ENCODE measurements at regions not wholly inside any gene's neighbourhood (a gene's known extent, or its start where the extent isn't known, plus 50 kb on each side); places are given as distances from the start of the nearest gene placed in this dataset.
A peak's percentile ranks its signal among the peaks of the same experiment; 100 is the strongest.

DNA sequence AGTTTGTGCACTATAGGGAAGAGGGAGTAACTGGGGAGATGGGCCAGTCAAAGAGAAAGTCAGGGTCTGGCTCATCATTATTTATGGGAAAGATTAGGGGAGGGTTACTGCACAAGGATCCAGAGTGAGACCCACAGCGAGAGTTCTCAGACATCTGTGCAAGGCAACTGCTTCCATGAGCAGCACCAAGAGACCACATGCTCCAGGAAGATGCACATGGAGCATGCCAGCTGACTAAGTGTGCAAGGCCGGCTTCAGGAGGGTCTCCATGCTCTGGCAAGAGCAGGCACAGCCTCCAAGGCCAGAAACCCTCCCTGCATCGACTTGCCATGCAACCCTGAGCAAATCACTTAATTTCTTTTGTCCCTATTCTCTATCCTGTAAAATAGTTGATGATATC is 616.9 kb downstream of the CSNK1G3 start:
- no peak overlapping the region for H3K27ac ChIP-seq
- in situ Hi-C loops (cut with MboI), result no loop called here

DNA sequence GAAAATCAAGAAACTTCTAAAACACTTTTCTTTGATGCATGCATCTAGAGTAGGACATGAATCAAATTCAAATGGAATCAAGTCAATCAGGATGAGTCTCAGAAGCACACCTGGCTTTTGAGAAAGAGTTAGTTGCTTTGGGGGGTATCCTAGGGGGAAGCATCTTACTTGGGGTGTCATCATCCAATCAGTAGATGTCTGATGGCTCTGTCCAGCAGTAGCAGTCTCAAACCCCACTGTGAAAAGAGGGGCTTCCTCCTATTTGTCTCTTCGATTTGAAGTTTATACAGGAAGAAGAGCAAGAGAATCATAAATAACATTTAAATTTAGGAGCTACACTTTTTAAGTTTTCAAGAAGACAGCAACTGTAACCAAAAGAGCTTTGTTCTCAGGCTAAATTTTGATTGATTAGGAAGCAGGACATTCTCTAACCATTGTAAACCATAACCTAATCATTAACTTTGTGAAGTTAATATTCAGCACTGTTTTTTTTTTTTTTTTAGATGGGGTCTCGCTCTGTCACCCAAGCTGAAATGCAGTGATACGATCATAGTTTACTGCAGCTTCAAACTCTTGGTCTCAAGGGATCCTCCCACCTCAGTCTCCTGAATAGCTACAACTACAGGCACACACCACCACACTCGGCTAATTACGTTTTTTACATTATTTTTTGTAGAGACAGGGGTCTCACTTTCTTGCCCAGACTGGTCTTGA is 614.7 kb downstream of the CSNK1G3 start:
- 86 to 89% methylated on average over 5 of the region's 5 CpGs for WGBS, 2 experiments (ENCODE audit: low coverage in 1 of 2, low lambda C conversion rate in 2 of 2, missing lambda C conversion rate in 2 of 2)
- no peaks in the 10 kb centered on the region for H3F3A ChIP-seq (ENCODE audit: insufficient read depth)
- peaks cover 14% of the 10 kb centered on the region for H3K27me3 ChIP-seq (replicated peaks; ENCODE audit: insufficient read depth)
- H3K4me2 ChIP-seq (ENCODE audit: unreplicated experiment), result no peak overlapping the region
- 0 out of 2 replicates have a peak, but pooled peaks cover 3% of the 10 kb centered on the region for H3K9me2 ChIP-seq (ENCODE audit: insufficient read depth)
- no peaks in the 10 kb centered on the region for H3K4me1 ChIP-seq (ENCODE audit: insufficient read depth)
- H4K20me1 ChIP-seq (ENCODE audit: insufficient read depth), result no peaks in the 10 kb centered on the region
- H3K36me3 ChIP-seq (ENCODE audit: low read depth), result no peaks in the 10 kb centered on the region
- no peaks in the 10 kb centered on the region for H3K9me3 ChIP-seq (ENCODE audit: low read depth)
- no peak overlapping the region for H3K27ac ChIP-seq
- H2AFZ ChIP-seq, result no peak overlapping the region
- TF ChIP-seq EZH2 (IDR thresholded peaks at IDR 0.05; ENCODE audit: insufficient read depth, poor library complexity, severe bottlenecking) (no peak), EZH2phosphoT487 (IDR thresholded peaks at IDR 0.05; ENCODE audit: insufficient read depth, low read depth) (no peak)
- no peaks in the 10 kb centered on the region for H3K79me2 ChIP-seq (ENCODE audit: insufficient read depth)
- no peak overlapping the region for H3K4me3 ChIP-seq
- no peak for DNase-seq
- in situ Hi-C loops (cut with MboI), result no loop called here
- no peak overlapping the region for H3K9ac ChIP-seq

More for the DNA sequence above, 616.9 kb downstream of the CSNK1G3 start:
- Histone ChIP-seq H3K4me3 (no peak overlapping the region), H3F3A (ENCODE audit: insufficient read depth) (no peaks in the 10 kb centered on the region), H3K36me3 (ENCODE audit: low read depth) (no peaks in the 10 kb centered on the region), H4K20me1 (ENCODE audit: insufficient read depth) (no peaks in the 10 kb centered on the region), H3K4me2 (ENCODE audit: unreplicated experiment) (no peak overlapping the region), H3K27me3 (replicated peaks; ENCODE audit: insufficient read depth) (peaks cover 6% of the 10 kb centered on the region; the same call in 1 of the 2 replicates), H3K79me2 (ENCODE audit: insufficient read depth) (no peaks in the 10 kb centered on the region), H3K9ac (no peak overlapping the region), H2AFZ (no peak overlapping the region), H3K9me2 (ENCODE audit: insufficient read depth) (0 out of 2 replicates have a peak, but pooled peaks cover 3% of the 10 kb centered on the region), H3K9me3 (ENCODE audit: low read depth) (no peaks in the 10 kb centered on the region), H3K4me1 (ENCODE audit: insufficient read depth) (no peaks in the 10 kb centered on the region)
- TF ChIP-seq EZH2phosphoT487 (IDR thresholded peaks at IDR 0.05; ENCODE audit: insufficient read depth, low read depth) (no peak), EZH2 (IDR thresholded peaks at IDR 0.05; ENCODE audit: insufficient read depth, poor library complexity, severe bottlenecking) (no peak)
- 70 to 74% methylated on average over 3 of the region's 3 CpGs for WGBS, 2 experiments (ENCODE audit: low coverage in 1 of 2, low lambda C conversion rate in 2 of 2, missing lambda C conversion rate in 2 of 2)
- no peak for DNase-seq

DNA sequence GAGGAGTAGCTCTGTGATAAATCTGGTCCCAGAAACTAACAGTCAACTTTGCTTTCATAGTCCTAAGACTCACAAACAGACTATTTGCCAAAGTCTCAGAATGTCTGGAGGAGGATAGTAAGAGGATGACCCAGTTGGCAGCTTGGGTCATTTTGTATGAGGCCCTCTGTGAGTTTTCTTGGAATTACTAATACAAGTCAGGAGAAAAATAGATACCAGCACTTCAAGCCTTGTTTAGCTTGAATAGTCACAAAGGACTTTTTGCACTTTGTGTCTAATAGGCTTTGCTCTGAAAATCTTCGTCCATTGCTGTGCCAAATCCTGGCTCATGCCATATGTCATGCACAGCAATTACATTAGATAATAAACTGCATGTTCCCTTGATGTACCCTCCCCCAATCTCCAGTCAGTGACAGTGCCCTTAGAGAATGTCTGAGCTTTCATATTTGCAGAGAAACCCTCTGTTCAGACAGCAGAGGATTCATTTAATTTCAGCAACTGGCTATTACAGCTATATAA is 612.8 kb downstream of the CSNK1G3 start:
- 31 to 36% methylated on average over 1 of the region's 1 CpG for WGBS, 2 experiments (ENCODE audit: low coverage in 1 of 2, low lambda C conversion rate in 2 of 2, missing lambda C conversion rate in 2 of 2)
- no peak overlapping the region for H3K9ac ChIP-seq
- H3K27ac ChIP-seq, result no peak overlapping the region
- no peak overlapping the region for H3K4me2 ChIP-seq (ENCODE audit: unreplicated experiment)
- H3K27me3 ChIP-seq (replicated peaks; ENCODE audit: insufficient read depth), result peaks cover 14% of the 10 kb centered on the region
- H3K9me2 ChIP-seq (ENCODE audit: insufficient read depth), result 0 out of 2 replicates have a peak, but pooled peaks cover 3% of the 10 kb centered on the region
- TF ChIP-seq EZH2phosphoT487 (IDR thresholded peaks at IDR 0.05; ENCODE audit: insufficient read depth, low read depth) (no peak), EZH2 (IDR thresholded peaks at IDR 0.05; ENCODE audit: insufficient read depth, poor library complexity, severe bottlenecking) (no peak)
- DNase-seq, result peak; percentile 34
- no peak overlapping the region for H3K4me3 ChIP-seq
- no peaks in the 10 kb centered on the region for H3K36me3 ChIP-seq (ENCODE audit: low read depth)
- no peaks in the 10 kb centered on the region for H4K20me1 ChIP-seq (ENCODE audit: insufficient read depth)
- H3K4me1 ChIP-seq (ENCODE audit: insufficient read depth), result no peaks in the 10 kb centered on the region
- in situ Hi-C loops (cut with MboI), result no loop called here
- no peaks in the 10 kb centered on the region for H3F3A ChIP-seq (ENCODE audit: insufficient read depth)
- H3K79me2 ChIP-seq (ENCODE audit: insufficient read depth), result no peaks in the 10 kb centered on the region
- no peaks in the 10 kb centered on the region for H3K9me3 ChIP-seq (ENCODE audit: low read depth)
- no peak overlapping the region for H2AFZ ChIP-seq

DNA sequence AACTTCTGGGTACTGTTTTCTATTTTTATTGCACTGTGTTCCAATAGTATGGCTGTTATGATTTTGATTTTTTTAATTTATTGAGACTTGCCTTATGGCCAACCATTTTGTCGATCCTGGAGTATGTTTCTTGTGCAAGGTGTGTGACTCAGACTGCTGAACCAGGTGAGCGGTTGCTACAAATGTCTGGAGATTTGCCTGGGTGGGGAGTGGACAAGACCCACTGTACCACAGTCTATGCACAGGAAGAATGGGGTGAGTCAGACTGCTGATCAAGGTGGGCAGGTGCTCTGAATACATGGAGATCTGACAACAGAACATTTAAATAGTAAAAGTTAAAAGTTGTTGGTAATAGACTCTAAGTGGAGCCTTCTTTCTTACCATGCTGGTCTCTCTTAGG is 609.2 kb downstream of the CSNK1G3 start:
- Histone ChIP-seq H3F3A (ENCODE audit: insufficient read depth) (no peaks in the 10 kb centered on the region), H3K4me3 (no peak overlapping the region), H2AFZ (no peak overlapping the region), H3K27me3 (replicated peaks; ENCODE audit: insufficient read depth) (peaks cover 8% of the 10 kb centered on the region), H3K4me2 (ENCODE audit: unreplicated experiment) (no peak overlapping the region), H3K4me1 (ENCODE audit: insufficient read depth) (no peaks in the 10 kb centered on the region), H3K9me2 (ENCODE audit: insufficient read depth) (no peaks in the 10 kb centered on the region), H3K9ac (no peak overlapping the region), H3K27ac (no peak overlapping the region), H3K36me3 (ENCODE audit: low read depth) (no peaks in the 10 kb centered on the region), H3K79me2 (ENCODE audit: insufficient read depth) (no peaks in the 10 kb centered on the region), H4K20me1 (ENCODE audit: insufficient read depth) (no peaks in the 10 kb centered on the region), H3K9me3 (ENCODE audit: low read depth) (no peaks in the 10 kb centered on the region)
- TF ChIP-seq EZH2phosphoT487 (IDR thresholded peaks at IDR 0.05; ENCODE audit: insufficient read depth, low read depth) (no peak), EZH2 (IDR thresholded peaks at IDR 0.05; ENCODE audit: insufficient read depth, poor library complexity, severe bottlenecking) (no peak)
- 85 to 91% methylated on average over 2 of the region's 2 CpGs for WGBS, 2 experiments (ENCODE audit: low coverage in 1 of 2, low lambda C conversion rate in 2 of 2, missing lambda C conversion rate in 2 of 2)
- DNase-seq, result no peak
- in situ Hi-C loops (cut with MboI), result no loop called here
